ENCODE measurements at regions not wholly inside any gene's neighbourhood (a gene's known extent, or its start where the extent isn't known, plus 50 kb on each side); places are given as distances from the start of the nearest gene placed in this dataset.

DNA sequence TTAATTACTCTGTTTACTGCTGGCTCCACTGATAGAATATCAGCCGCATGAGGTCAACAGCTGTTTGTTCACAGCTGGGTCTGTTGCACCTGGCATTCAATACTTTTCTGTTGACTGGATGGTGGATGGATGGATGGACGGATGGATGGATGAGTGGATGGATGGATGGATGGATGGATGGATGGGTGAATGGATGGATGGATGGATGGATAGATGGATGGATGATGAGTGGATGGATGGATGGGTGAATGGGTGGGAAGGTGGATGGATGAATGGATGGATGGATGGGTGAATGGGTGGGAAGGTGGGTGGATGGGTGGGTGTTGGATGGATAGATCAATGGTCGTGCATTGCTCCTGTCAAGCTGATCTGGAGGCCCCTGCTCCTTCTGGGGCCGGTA, 422.2 kb upstream of the SULF2 start:
- DNase-seq (ENCODE audit: low read depth): no peak
- TF ChIP-seq, protein P1, sequence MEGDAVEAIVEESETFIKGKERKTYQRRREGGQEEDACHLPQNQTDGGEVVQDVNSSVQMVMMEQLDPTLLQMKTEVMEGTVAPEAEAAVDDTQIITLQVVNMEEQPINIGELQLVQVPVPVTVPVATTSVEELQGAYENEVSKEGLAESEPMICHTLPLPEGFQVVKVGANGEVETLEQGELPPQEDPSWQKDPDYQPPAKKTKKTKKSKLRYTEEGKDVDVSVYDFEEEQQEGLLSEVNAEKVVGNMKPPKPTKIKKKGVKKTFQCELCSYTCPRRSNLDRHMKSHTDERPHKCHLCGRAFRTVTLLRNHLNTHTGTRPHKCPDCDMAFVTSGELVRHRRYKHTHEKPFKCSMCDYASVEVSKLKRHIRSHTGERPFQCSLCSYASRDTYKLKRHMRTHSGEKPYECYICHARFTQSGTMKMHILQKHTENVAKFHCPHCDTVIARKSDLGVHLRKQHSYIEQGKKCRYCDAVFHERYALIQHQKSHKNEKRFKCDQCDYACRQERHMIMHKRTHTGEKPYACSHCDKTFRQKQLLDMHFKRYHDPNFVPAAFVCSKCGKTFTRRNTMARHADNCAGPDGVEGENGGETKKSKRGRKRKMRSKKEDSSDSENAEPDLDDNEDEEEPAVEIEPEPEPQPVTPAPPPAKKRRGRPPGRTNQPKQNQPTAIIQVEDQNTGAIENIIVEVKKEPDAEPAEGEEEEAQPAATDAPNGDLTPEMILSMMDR (IDR thresholded peaks at IDR 0.05; ENCODE audit: low read depth, low read length, missing control alignments): no peak
- H3K4me3 ChIP-seq (ENCODE audit: low read depth, low read length): no peak overlapping the region

DNA sequence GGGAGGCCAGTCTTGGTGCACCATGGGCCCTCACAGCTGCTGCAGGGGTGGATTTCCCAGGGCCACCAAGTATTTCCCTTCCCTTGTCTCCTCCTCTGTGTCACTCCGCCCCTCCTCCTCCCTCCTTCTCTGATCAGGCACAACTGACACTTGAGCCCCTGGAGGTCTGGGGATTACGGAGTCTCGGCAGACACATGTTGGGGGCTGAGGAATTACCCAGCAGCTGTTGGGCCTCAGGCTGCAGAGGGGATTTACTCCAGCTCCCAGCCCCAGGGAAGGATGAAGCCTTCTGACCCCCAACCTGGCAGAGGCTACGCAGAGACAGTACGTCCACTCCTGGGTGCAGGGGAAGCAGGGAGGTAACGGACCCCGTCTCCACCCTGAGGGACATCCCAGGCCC, 420.5 kb upstream of the SULF2 start:
- no peak for DNase-seq (ENCODE audit: low read depth)
- TF ChIP-seq, protein P1 (IDR thresholded peaks at IDR 0.05; ENCODE audit: low read depth, low read length, missing control alignments): no peak
- H3K4me3 ChIP-seq (ENCODE audit: low read depth, low read length): no peak overlapping the region

DNA sequence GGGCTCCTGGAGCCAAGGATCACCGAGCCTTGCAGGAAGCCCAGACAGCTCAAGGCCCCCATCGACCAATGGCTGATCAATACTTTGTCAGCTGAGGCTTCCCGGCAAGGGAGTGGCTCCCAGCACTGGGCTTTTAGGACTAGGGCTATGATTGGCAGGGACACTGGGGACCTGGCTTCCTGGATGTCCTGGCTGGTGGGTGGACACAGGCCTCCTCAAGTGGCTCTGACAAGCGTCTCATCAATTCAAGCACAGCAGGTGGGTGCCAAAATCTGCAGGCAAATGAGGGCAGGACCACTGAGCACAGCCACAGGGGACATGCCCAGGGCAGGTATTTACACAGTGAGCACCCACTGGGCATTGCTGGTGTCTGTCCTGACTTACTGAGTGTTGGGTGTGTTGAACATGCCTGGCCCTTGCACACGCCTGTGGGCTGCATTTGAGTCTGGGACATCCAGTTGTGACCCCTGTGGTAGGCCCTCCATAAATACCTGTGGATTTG, 420.1 kb upstream of the SULF2 start:
- no peak for DNase-seq (ENCODE audit: low read depth)
- TF ChIP-seq, protein P1 (IDR thresholded peaks at IDR 0.05; ENCODE audit: low read depth, low read length, missing control alignments): no peak
- H3K4me3 ChIP-seq (ENCODE audit: low read depth, low read length): no peak overlapping the region

DNA sequence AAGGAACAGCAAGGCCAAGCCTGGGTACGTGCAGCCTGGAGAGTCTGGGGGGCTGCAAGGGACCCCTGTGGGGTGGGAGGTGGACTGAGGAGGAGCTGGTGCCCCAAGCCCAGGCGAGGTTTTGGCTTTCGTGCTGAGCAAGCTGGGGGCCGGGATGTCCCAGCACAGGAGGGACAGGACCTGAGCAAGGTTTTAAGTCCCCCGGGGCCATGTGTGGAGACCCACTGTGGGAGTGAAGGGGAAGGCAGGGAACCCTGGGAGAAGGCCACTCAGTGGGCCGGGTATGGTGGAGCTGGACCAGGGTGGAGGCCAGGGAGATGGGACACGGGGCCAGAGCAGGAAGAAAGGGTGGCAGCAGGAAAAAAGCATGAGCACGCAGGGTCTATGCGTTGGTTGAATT, 419.2 kb upstream of the SULF2 start:
- no peak for DNase-seq (ENCODE audit: low read depth)
- TF ChIP-seq, protein P1 (IDR thresholded peaks at IDR 0.05; ENCODE audit: low read depth, low read length, missing control alignments): no peak
- H3K4me3 ChIP-seq (ENCODE audit: low read depth, low read length): no peak overlapping the region

DNA sequence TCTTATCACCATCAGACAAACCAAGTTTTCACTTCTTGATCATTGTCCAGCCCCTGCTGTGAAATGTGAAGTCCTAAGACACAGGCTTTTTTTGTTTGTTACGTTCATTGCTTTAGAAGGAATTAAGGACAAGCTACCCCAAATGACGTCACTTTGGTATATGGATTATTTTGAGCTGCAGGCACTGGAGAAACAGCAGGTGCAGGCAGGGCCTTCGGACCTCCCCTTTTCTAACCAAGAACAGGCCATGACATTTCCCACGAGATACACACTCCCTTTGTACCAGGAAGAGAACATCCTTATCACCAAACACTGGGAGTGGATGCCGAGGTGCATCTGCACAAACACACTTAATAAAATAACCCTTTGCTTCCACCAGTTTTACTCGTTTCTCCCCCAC, 418.0 kb upstream of the SULF2 start:
- no peak overlapping the region for H3K4me3 ChIP-seq (ENCODE audit: low read depth, low read length)
- DNase-seq (ENCODE audit: low read depth): no peak
- TF ChIP-seq, protein P1 (IDR thresholded peaks at IDR 0.05; ENCODE audit: low read depth, low read length, missing control alignments): no peak

DNA sequence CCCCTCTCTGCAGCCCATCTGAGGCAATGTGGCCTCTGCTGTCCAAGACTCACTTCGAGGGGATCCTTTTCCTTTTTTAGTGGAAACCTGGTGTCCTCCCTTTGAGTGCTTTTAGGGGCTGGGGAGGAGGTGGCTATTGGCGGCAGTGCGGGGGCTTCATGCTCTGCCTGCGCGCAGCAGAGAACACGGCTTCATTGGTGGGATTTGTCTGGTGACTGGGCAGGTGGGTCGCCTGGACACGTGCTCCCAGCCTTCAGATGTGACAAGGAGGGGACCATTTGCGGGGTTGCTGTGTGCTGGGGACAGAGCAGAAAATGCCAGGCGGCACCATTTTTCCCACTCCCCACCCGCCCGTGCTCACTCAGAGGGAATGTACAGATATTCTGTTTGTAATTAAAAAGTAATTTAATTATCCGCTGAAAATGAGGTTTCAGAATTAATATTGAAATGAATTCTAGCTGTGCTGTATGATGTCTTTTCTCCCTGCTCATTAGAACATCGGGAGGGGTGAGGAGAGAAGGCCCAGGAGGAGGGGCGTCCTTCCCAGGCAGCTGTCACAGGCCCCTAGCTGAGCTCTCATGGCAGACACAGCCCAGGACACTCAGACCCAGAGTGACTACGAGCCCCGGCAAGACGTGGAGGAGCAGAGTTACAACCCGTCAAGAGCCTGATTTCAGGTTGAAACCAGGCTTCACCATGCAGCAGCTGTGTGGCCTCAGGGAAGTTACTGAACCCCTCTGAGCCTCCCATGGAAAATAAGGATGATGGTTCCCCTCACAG, 417.2 kb upstream of the SULF2 start:
- TF ChIP-seq, protein P1 (IDR thresholded peaks at IDR 0.05; ENCODE audit: low read depth, low read length, missing control alignments): no peak
- no peak overlapping the region for H3K4me3 ChIP-seq (ENCODE audit: low read depth, low read length)
- no peak for DNase-seq (ENCODE audit: low read depth)

DNA sequence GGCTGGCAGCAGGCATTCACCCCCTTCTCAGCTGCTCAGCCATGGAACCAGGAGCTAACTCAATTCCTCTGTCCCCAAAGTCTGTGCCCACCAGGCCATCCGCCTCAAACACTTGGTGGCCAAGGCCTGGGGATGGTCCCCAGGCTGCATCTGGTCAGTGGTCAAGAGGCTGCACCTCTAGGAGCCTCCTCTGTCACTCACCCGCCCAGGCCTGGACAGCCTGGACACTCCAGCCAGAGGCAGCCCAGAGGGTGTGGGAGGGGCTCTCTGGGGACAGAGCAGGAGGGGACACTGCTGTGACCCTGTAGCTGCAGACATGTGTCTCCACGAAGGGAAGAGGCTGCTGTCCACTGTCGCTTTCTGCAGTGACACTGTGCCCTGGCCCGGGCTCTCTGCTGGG, 416.6 kb upstream of the SULF2 start:
- DNase-seq (ENCODE audit: low read depth): no peak
- H3K4me3 ChIP-seq (ENCODE audit: low read depth, low read length): no peak overlapping the region
- TF ChIP-seq, protein P1 (IDR thresholded peaks at IDR 0.05; ENCODE audit: low read depth, low read length, missing control alignments): no peak

Data from GM12864 (cell line).